Chondrocyte (in vitro differentiated cells): ENCODE measurements at regions not wholly inside any gene's neighbourhood (a gene's known extent, or its start where the extent isn't known, plus 50 kb on each side); places are given as distances from the start of the nearest gene placed in this dataset.

ENCODE experiments used
- DNase-seq: peaks from one replicate; pipeline ENCODE4 v3.0.0; 2021; ENCODE audit warnings: mixed read lengths, low spot score
- H3K27ac Mint-ChIP-seq: one replicate; pipeline ENCODE4 v1.8.0; 2021; ENCODE audit warnings: mild to moderate bottlenecking, moderate library complexity, mixed read lengths; ENCODE audit not compliant: unreplicated experiment
- H3K27me3 Mint-ChIP-seq: 2 replicates; pipeline ENCODE4 v1.8.0; 2021; ENCODE audit warnings: low read depth, mixed read lengths
- H3K36me3 Mint-ChIP-seq: 2 replicates; pipeline ENCODE4 v1.8.0; 2021; ENCODE audit warnings: low read depth, mixed read lengths
- H3K4me1 Mint-ChIP-seq: 2 replicates; pipeline ENCODE4 v1.8.0; 2021; ENCODE audit warnings: low read depth, mild to moderate bottlenecking, mixed read lengths
- H3K4me3 Mint-ChIP-seq: one replicate; pipeline ENCODE4 v1.8.0; 2021; ENCODE audit warnings: mild to moderate bottlenecking, moderate library complexity, mixed read lengths; ENCODE audit not compliant: unreplicated experiment
- H3K9me3 Mint-ChIP-seq: 2 replicates; pipeline ENCODE4 v1.8.0; 2021; ENCODE audit warnings: low read depth, mixed read lengths
- TF ChIP-seq, protein P1 (sequence below): fragments of 200-600 bp; sonication (generic); IDR thresholded peaks from 2 replicates; pipeline ENCODE4 v1.5.0; 2021; ENCODE audit warnings: antibody characterized with exemption, mild to moderate bottlenecking, moderate library complexity

DNA sequence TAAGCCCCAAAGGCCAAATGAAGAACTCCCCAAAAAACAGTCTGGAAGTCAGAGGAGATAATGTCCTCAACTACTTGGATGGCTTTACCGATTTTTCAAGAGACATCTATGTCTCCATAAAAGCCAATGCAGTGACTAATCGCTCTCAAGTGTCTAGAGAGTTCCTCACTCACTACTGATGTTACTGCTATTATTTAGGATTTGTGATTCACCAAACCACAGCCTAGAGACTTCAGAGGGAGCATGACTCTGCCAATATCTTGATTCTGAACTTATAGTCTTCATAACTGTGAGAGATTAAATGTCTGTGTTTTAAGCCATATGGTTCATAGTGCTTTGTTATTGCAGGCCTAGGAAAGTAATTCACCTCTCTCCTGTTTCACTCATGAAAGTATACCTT is 160.2 kb downstream of the IPMK start:
- Mint-ChIP-seq H3K27me3 (peaks cover 14% of the 10 kb centered on the region), H3K27ac (no peak overlapping the region), H3K4me3 (no peak overlapping the region), H3K4me1 (no peaks in the 10 kb centered on the region), H3K36me3 (no peaks in the 10 kb centered on the region), H3K9me3 (peaks cover 2% of the 10 kb centered on the region)
- no peak for DNase-seq
- TF ChIP-seq, protein P1, sequence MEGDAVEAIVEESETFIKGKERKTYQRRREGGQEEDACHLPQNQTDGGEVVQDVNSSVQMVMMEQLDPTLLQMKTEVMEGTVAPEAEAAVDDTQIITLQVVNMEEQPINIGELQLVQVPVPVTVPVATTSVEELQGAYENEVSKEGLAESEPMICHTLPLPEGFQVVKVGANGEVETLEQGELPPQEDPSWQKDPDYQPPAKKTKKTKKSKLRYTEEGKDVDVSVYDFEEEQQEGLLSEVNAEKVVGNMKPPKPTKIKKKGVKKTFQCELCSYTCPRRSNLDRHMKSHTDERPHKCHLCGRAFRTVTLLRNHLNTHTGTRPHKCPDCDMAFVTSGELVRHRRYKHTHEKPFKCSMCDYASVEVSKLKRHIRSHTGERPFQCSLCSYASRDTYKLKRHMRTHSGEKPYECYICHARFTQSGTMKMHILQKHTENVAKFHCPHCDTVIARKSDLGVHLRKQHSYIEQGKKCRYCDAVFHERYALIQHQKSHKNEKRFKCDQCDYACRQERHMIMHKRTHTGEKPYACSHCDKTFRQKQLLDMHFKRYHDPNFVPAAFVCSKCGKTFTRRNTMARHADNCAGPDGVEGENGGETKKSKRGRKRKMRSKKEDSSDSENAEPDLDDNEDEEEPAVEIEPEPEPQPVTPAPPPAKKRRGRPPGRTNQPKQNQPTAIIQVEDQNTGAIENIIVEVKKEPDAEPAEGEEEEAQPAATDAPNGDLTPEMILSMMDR, result no peak

DNA sequence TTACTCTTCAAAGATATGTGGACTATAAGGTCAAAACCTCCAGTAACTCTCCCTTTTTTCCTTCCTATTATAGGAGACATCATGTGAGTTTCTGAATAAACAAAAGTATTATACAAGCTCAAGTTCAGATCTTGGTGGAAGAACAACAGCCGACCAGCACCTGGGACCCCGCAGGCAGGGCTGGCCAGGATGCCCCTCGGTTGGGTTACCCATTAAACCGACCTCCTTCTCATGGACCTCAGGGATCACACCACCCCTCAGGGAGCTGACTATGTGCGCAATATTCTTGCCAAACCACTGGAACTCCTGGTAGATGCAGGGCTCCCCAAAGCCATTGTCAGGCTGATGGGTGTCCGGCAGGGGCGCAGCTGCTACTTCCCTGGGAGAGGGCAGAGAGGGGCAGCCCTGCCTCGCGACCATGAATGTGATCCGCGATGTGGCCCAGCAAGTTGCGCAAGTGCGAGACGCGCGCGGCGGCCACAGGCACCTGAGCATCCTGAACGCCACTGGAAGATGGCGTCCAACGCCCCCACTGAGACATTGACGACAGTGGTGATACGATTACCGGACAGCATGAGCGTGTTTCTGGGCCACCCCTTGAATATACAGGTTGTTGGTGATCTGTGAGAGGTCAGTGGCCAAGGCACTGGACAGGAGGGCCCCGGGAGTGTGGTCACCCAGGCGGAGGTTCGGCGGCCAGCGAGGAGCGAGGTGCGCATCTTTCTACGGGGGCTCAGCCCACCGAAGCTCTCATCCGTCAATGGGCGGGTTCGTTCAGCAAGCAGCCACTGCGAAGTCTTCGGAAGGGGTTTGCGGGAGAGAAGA is 161.3 kb downstream of the IPMK start:
- Mint-ChIP-seq H3K27me3 (peaks cover 17% of the 10 kb centered on the region), H3K4me1 (no peaks in the 10 kb centered on the region), H3K4me3 (no peak overlapping the region), H3K9me3 (peaks cover 3% of the 10 kb centered on the region), H3K27ac (no peak overlapping the region), H3K36me3 (no peaks in the 10 kb centered on the region)
- DNase-seq, result no peak
- TF ChIP-seq, protein P1, result no peak

DNA sequence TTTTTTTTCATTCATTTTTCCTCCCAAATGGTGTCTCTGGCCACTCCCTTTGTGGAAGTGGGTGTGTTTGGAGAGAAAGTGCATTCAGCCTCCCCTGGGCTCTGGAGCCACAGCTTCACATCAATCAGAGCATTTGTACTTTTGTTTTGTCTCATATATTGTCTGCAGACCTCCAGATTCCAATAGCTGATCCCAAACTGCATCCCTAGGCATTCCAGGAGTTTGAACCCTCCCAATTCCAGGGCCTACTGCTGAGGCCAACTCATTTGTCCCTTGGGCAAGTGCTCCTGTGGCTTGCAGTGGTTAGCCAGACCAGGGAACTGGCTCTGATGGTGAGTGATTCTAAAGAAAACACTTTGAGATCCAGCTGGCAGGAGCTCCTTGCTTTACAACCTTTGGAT is 163.3 kb downstream of the IPMK start:
- Mint-ChIP-seq H3K27ac (no peak overlapping the region), H3K4me1 (no peaks in the 10 kb centered on the region), H3K9me3 (peaks cover 3% of the 10 kb centered on the region), H3K36me3 (no peaks in the 10 kb centered on the region), H3K4me3 (no peak overlapping the region), H3K27me3 (peaks cover 11% of the 10 kb centered on the region)
- no peak for DNase-seq
- TF ChIP-seq, protein P1, result no peak

DNA sequence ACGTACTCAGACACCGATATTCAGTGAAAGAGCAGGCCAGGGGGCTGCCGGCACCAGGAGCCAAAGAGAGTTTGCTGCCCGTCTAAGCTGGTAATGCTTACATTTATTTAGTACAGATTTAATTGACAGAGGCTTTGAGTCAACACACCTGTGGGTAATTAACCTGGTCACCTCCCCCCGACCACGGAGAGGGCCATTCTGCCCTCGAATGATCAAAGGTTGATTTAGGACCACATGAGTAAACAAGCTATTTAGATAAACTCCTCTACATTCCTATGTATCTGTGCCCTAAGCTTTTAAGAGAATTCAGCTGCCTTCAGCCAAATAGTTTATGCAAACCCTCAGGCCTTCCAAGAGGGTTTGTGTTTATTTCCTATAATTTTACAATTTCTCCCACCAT is 164.8 kb downstream of the IPMK start:
- TF ChIP-seq, protein P1, result no peak
- H3K4me1 Mint-ChIP-seq, result no peaks in the 10 kb centered on the region
- H3K27me3 Mint-ChIP-seq, result peaks cover 11% of the 10 kb centered on the region
- no peak overlapping the region for H3K27ac Mint-ChIP-seq
- H3K36me3 Mint-ChIP-seq, result no peaks in the 10 kb centered on the region
- no peak for DNase-seq
- H3K9me3 Mint-ChIP-seq, result peaks cover 3% of the 10 kb centered on the region
- no peak overlapping the region for H3K4me3 Mint-ChIP-seq

DNA sequence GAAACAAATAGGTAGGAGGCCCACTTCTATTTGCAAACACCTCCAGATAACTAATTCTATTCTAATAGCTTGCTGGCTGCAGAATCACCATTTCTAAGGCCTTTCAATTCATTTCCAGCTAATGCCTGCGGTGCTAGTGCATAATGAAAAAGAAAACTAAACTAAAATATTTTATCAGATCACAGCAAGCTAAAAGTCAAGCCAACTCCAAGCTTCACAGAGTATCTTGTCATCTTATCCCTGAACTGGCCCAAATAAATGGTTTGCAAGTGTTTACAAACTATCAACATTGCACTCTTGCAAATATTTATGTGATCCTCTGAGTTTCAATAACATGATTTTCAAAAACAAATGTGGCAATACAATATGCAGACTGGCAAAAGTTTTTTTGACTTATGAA is 166.0 kb downstream of the IPMK start:
- H3K9me3 Mint-ChIP-seq, result peaks cover 3% of the 10 kb centered on the region
- no peak overlapping the region for H3K4me3 Mint-ChIP-seq
- DNase-seq, result no peak
- H3K36me3 Mint-ChIP-seq, result no peaks in the 10 kb centered on the region
- H3K27ac Mint-ChIP-seq, result no peak overlapping the region
- H3K27me3 Mint-ChIP-seq, result peaks cover 16% of the 10 kb centered on the region
- H3K4me1 Mint-ChIP-seq, result no peaks in the 10 kb centered on the region
- TF ChIP-seq, protein P1, result no peak
